H1 (cell line): ENCODE measurements at regions not wholly inside any gene's neighbourhood (a gene's known extent, or its start where the extent isn't known, plus 50 kb on each side); places are given as distances from the start of the nearest gene placed in this dataset.

Experiments
- CTCF ChIA-PET: fragments of 300-600 bp; sonication (Branson Sonifier 250); formaldehyde crosslinking; loops from one replicate; lab custom pipeline; 2021; ENCODE audit not compliant: partially characterized antibody; lab: Charles Lee
- POLR2A ChIA-PET: fragments of 300-600 bp; sonication (Branson Sonifier 250); formaldehyde crosslinking; loops from one replicate; lab custom pipeline; 2021; ENCODE audit warnings: inconsistent platforms; ENCODE audit not compliant: partially characterized antibody; lab: Charles Lee
- DNase-seq, 2 experiments: peaks; one replicate each; pipeline versions ENCODE4 v3.0.0 to v3.0.0-alpha.2; 2010 to 2022; ENCODE audit warnings: low spot score in 2 of 2, low read depth in 1 of 2, mixed read lengths in 1 of 2
- FAIRE-seq: peaks from 2 replicates; lab custom pipeline; 2011; peaks lifted over from hg19 to GRCh38; lab: Jason Lieb, UNC
- H2AFZ ChIP-seq: 2 replicates; pipeline ENCODE4 v1.8.1; 2012; ENCODE audit warnings: low read length, inconsistent platforms
- H2AK5ac ChIP-seq: 2 replicates; pipeline ENCODE4 v1.6.1; 2013; ENCODE audit warnings: low read depth, low read length
- H2BK120ac ChIP-seq: replicated peaks from 2 replicates; pipeline ENCODE3; 2013; ENCODE audit warnings: low read depth, low read length, inconsistent platforms
- H2BK12ac ChIP-seq: 2 replicates; pipeline ENCODE4 v1.6.1; 2013; ENCODE audit warnings: low read depth, low read length
- H2BK15ac ChIP-seq: 2 replicates; pipeline ENCODE4 v1.6.1; 2013; ENCODE audit warnings: low read length
- H2BK20ac ChIP-seq: 2 replicates; pipeline ENCODE4 v1.6.1; 2013; ENCODE audit warnings: low read length
- H2BK5ac ChIP-seq: 2 replicates; pipeline ENCODE4 v1.6.1; 2013; ENCODE audit warnings: low read depth, low read length
- H3K14ac ChIP-seq: 2 replicates; pipeline ENCODE4 v1.6.1; 2013; ENCODE audit warnings: inconsistent platforms; ENCODE audit not compliant: insufficient read length
- H3K18ac ChIP-seq: 2 replicates; pipeline ENCODE4 v1.6.1; 2013; ENCODE audit warnings: low read length; ENCODE audit errors: extremely low read depth
- H3K23ac ChIP-seq: 2 replicates; pipeline ENCODE4 v1.6.1; 2013; ENCODE audit warnings: inconsistent platforms; ENCODE audit not compliant: insufficient read length
- H3K23me2 ChIP-seq: 2 replicates; pipeline ENCODE4 v1.6.1; 2013; ENCODE audit warnings: low read depth, low read length
- H3K27ac ChIP-seq: 2 replicates; pipeline ENCODE4 v1.6.1; 2011; ENCODE audit warnings: low read depth, low read length, inconsistent platforms
- H3K27me3 ChIP-seq, 4 experiments: replicated peaks in 1 of 4; 1 replicate in 1 of 4; 2 replicates in 3 of 4; pipeline versions ENCODE4 v1.6.1 to v1.8.1; 2011 to 2013; ENCODE audit warnings: low read length in 3 of 4, mild to moderate bottlenecking in 3 of 4, inconsistent platforms in 2 of 4, mixed read lengths in 2 of 4, moderate library complexity in 1 of 4; ENCODE audit not compliant: control insufficient read depth in 3 of 4, insufficient read depth in 3 of 4; ENCODE audit errors: extremely low read depth in 1 of 4
- H3K36me3 ChIP-seq, 4 experiments: 2 replicates each; pipeline versions ENCODE4 v1.6.1 to v1.8.1; 2011 to 2013; ENCODE audit warnings: mild to moderate bottlenecking in 4 of 4, low read length in 3 of 4, moderate library complexity in 2 of 4, control low read depth in 1 of 4, inconsistent platforms in 1 of 4; ENCODE audit not compliant: insufficient read depth in 4 of 4, control insufficient read depth in 2 of 4
- H3K4ac ChIP-seq: replicated peaks from 2 replicates; pipeline ENCODE3; 2013; ENCODE audit warnings: low read length, low read depth, mixed read lengths, inconsistent platforms; ENCODE audit not compliant: insufficient read length
- H3K4me1 ChIP-seq, 4 experiments: replicated peaks in 1 of 4; 1 replicate in 1 of 4; 2 replicates in 3 of 4; pipeline versions ENCODE4 v1.6.1 to v1.8.1; 2011 to 2013; ENCODE audit warnings: low read length in 3 of 4, inconsistent platforms in 2 of 4, mixed read lengths in 1 of 4; ENCODE audit not compliant: insufficient read depth in 4 of 4, control insufficient read depth in 3 of 4
- H3K4me2 ChIP-seq, 2 experiments: 2 replicates each; pipeline versions ENCODE4 v1.6.1 to v1.8.1; 2011 to 2013; ENCODE audit warnings: low read depth in 2 of 2, low read length in 2 of 2, control low read depth in 1 of 2, inconsistent platforms in 1 of 2, mild to moderate bottlenecking in 1 of 2; ENCODE audit not compliant: insufficient read depth in 1 of 2
- H3K4me3 ChIP-seq, 4 experiments: fragments of 200-600, 300-600 bp in 1 of 4; sonication (generic), shearing (Covaris generic), sonication (Bioruptor Twin) in 1 of 4; 2 replicates each; pipeline versions ENCODE4 v1.5.1 to v1.8.1; 2011 to 2016; ENCODE audit warnings: low read length in 4 of 4, low read depth in 3 of 4, control low read depth in 2 of 4, inconsistent platforms in 2 of 4, mild to moderate bottlenecking in 2 of 4, mixed read lengths in 1 of 4, moderate library complexity in 1 of 4; ENCODE audit not compliant: insufficient read depth in 2 of 4; ENCODE audit errors: extremely low read depth in 1 of 4
- H3K56ac ChIP-seq: replicated peaks from 2 replicates; pipeline ENCODE3; 2013; ENCODE audit warnings: low read depth, mild to moderate bottlenecking, mixed read lengths, low read length, inconsistent platforms; ENCODE audit not compliant: insufficient read length
- H3K79me1 ChIP-seq: 2 replicates; pipeline ENCODE4 v1.6.1; 2013; ENCODE audit warnings: low read depth, low read length, control low read depth
- H3K79me2 ChIP-seq, 2 experiments: 2 replicates each; pipeline versions ENCODE4 v1.6.1 to v1.8.1; 2012 to 2013; ENCODE audit warnings: low read length in 2 of 2, mild to moderate bottlenecking in 2 of 2, inconsistent platforms in 1 of 2; ENCODE audit not compliant: insufficient read depth in 2 of 2, control insufficient read depth in 1 of 2
- H3K9ac ChIP-seq, 4 experiments: replicated peaks in 1 of 4; 1 replicate in 1 of 4; 2 replicates in 3 of 4; pipeline versions ENCODE4 v1.6.1 to v1.8.1; 2011 to 2013; ENCODE audit warnings: low read depth in 3 of 4, low read length in 3 of 4, control low read depth in 2 of 4, mild to moderate bottlenecking in 2 of 4, moderate library complexity in 2 of 4, inconsistent platforms in 1 of 4; ENCODE audit errors: extremely low read depth in 1 of 4
- H3K9me3 ChIP-seq, 2 experiments: 2 replicates each; pipeline versions ENCODE4 v1.6.1 to v1.8.1; 2012 to 2013; ENCODE audit warnings: mild to moderate bottlenecking in 2 of 2, moderate library complexity in 2 of 2, control low read depth in 1 of 2, inconsistent platforms in 1 of 2, low read depth in 1 of 2, low read length in 1 of 2, mixed read lengths in 1 of 2; ENCODE audit not compliant: insufficient read depth in 2 of 2
- H4K20me1 ChIP-seq, 2 experiments: replicated peaks in 1 of 2; 2 replicates each; pipeline versions ENCODE3 to v1.8.1; 2011 to 2013; ENCODE audit warnings: inconsistent platforms in 2 of 2, low read length in 2 of 2, mild to moderate bottlenecking in 1 of 2; ENCODE audit not compliant: insufficient read depth in 2 of 2, control insufficient read depth in 1 of 2
- H4K5ac ChIP-seq: 2 replicates; pipeline ENCODE4 v1.6.1; 2013; ENCODE audit warnings: low read length, low read depth, mixed read lengths, inconsistent platforms; ENCODE audit not compliant: insufficient read length
- H4K8ac ChIP-seq: 2 replicates; pipeline ENCODE4 v1.8.0; 2013; ENCODE audit warnings: mild to moderate bottlenecking, moderate library complexity, low read length, inconsistent platforms; ENCODE audit not compliant: insufficient read depth; ENCODE audit errors: extremely low read depth
- H4K91ac ChIP-seq: replicated peaks from 2 replicates; pipeline ENCODE3; 2013; ENCODE audit warnings: low read length, mixed read lengths, inconsistent platforms; ENCODE audit not compliant: insufficient read length
- BCL11A ChIP-seq, 2 experiments: IDR thresholded peaks; one replicate each; pipeline ENCODE4 v1.6.1; 2011; ENCODE audit warnings: low read depth in 2 of 2, low read length in 2 of 2, mild to moderate bottlenecking in 2 of 2
- HDAC2 ChIP-seq, 2 experiments: fragments of 300-600 bp in 1 of 2; sonication (generic) in 1 of 2; IDR thresholded peaks; 2 replicates each; pipeline ENCODE4 v1.6.1; 2011 to 2012; ENCODE audit warnings: low read depth in 2 of 2, low read length in 2 of 2, mild to moderate bottlenecking in 2 of 2, moderate library complexity in 2 of 2, borderline replicate concordance in 1 of 2, inconsistent platforms in 1 of 2
- NANOG ChIP-seq: IDR thresholded peaks from 2 replicates; pipeline ENCODE4 v1.6.1; 2011; ENCODE audit warnings: low read length, low read depth, mild to moderate bottlenecking, inconsistent platforms; ENCODE audit not compliant: insufficient read depth, poor library complexity, severe bottlenecking
- POLR2AphosphoS5 ChIP-seq: IDR thresholded peaks from 2 replicates; pipeline ENCODE4 v1.6.1; 2011; ENCODE audit warnings: low read depth, low read length
- SP4 ChIP-seq: IDR thresholded peaks from 2 replicates; pipeline ENCODE4 v1.6.1; 2012; ENCODE audit warnings: low read length, inconsistent platforms
- WGBS, 2 experiments: shearing (Covaris generic) in 1 of 2; methylation state at CpG; one replicate each; pipeline versions ENCODE4 v1.1.6 to v1.1.7; 2013 to 2015; ENCODE audit warnings: low lambda C conversion rate in 2 of 2, mixed read lengths in 2 of 2, inconsistent platforms in 1 of 2, low coverage in 1 of 2, missing lambda C conversion rate in 1 of 2; ENCODE audit not compliant: insufficient replicate concordance in 2 of 2, insufficient coverage in 1 of 2, insufficient read length in 1 of 2; ENCODE audit errors: extremely low coverage in 1 of 2, missing lambda C conversion rate in 1 of 2; 5-methylcytosine and 5-hydroxymethylcytosine counted together
- TF ChIP-seq, protein P1 (sequence below): IDR thresholded peaks from 2 replicates; pipeline ENCODE4 v1.6.1; 2012; ENCODE audit warnings: inconsistent platforms
- TF ChIP-seq, protein P2 (sequence below): IDR thresholded peaks from 2 replicates; pipeline ENCODE4 v1.6.1; 2011; ENCODE audit warnings: low read depth, mild to moderate bottlenecking, low read length; ENCODE audit not compliant: insufficient read depth

DNA sequence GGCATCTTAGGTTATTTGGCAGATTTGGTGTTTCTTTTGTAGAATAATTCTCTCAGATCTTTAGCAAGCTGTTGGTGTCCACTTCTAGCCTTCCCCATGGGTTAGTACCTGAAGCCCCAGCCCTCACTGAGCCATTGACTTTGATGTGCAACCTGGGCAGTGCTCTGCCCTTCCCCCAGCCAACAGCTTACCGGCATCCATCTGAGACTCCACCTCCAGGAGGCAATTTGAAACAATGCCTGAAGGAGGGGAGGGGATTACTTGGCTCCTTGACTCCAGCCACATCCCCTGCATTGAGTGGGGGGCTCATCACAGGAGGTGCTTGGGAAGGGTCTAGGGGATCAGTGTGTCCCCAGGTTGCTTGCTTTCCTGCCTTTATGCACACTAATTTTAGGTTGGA lies 114.8 kb downstream of the TRIM29 start:
- peak; percentile 52 for FAIRE-seq
- peak overlapping the region; percentile 27; the same call in 1 of the 2 replicates for H3K18ac ChIP-seq
- peak overlapping the region; percentile 61; the same call in 1 of the 2 replicates for H2BK12ac ChIP-seq
- H3K27me3 ChIP-seq = 0 out of 7 replicates have a peak, but pooled peaks cover 0 to 2% (median 0%) of the 10 kb centered on the region in 4 experiments
- H2BK15ac ChIP-seq = peak overlapping the region; percentile 54; the same call in 1 of the 2 replicates
- WGBS, 2 experiments = 16% methylated on average over 1 of the region's 1 CpG; no CpG with 5 or more reads in 1 of the 2 experiments
- H3K23ac ChIP-seq = no peak overlapping the region
- H2BK20ac ChIP-seq = no peak overlapping the region
- H4K8ac ChIP-seq = no peak overlapping the region
- no peak overlapping the region for H2AK5ac ChIP-seq
- no peak overlapping the region for H2AFZ ChIP-seq
- H3K79me1 ChIP-seq = no peaks in the 10 kb centered on the region
- H2BK120ac ChIP-seq = no peak overlapping the region
- no peaks in the 10 kb centered on the region for H3K23me2 ChIP-seq
- no peaks in the 10 kb centered on the region for H3K79me2 ChIP-seq
- H3K4ac ChIP-seq = no peak overlapping the region
- peak overlapping the region; percentile 46 to 50 for H3K4me2 ChIP-seq
- H3K9me3 ChIP-seq = no peaks in the 10 kb centered on the region
- H3K14ac ChIP-seq = no peak overlapping the region
- CTCF ChIA-PET = interaction anchor here (0.8 to 1.9 kb wide), 16 partner anchors 8 to 399 kb away, joined by 3 to 8 read pairs (median 3); no protein-coding TSS in a partner anchor
- no peak overlapping the region for H4K5ac ChIP-seq
- no peak overlapping the region for H3K27ac ChIP-seq
- no peaks in the 10 kb centered on the region for H4K20me1 ChIP-seq
- no peak for TF ChIP-seq BCL11A (IDR thresholded peaks at IDR 0.05; ENCODE audit: low read depth in 2 of 2, low read length in 2 of 2)
- TF ChIP-seq, protein P1, sequence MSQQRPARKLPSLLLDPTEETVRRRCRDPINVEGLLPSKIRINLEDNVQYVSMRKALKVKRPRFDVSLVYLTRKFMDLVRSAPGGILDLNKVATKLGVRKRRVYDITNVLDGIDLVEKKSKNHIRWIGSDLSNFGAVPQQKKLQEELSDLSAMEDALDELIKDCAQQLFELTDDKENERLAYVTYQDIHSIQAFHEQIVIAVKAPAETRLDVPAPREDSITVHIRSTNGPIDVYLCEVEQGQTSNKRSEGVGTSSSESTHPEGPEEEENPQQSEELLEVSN = no peak
- TF ChIP-seq SP4 = no peak
- no peak for TF ChIP-seq POLR2AphosphoS5
- no peak for TF ChIP-seq HDAC2 (IDR thresholded peaks at IDR 0.05; ENCODE audit: borderline replicate concordance in 1 of 2, low read depth in 2 of 2, low read length in 2 of 2)
- TF ChIP-seq NANOG = peak; percentile 3
- TF ChIP-seq, protein P2, sequence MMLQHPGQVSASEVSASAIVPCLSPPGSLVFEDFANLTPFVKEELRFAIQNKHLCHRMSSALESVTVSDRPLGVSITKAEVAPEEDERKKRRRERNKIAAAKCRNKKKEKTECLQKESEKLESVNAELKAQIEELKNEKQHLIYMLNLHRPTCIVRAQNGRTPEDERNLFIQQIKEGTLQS = no peak
- H3K4me1 ChIP-seq = peaks cover 6 to 21% (median 13%) of the 10 kb centered on the region in 4 experiments
- no peak overlapping the region for H3K56ac ChIP-seq
- no peak overlapping the region for H3K9ac ChIP-seq
- H3K36me3 ChIP-seq = no peaks in the 10 kb centered on the region
- peak in 1 of 2 experiments; percentile 49 for DNase-seq
- POLR2A ChIA-PET = interaction anchor here (0.9 to 2.6 kb wide), 4 partner anchors 10 to 33 kb away, joined by 3 to 6 read pairs (median 4); no protein-coding TSS in a partner anchor
- peak overlapping the region; percentile 75 for H4K91ac ChIP-seq
- no peak overlapping the region; the same call in 1 of the 2 replicates for H2BK5ac ChIP-seq
- peak overlapping the region in 1 of 4 experiments; percentile 5; a peak in 1 of 8 replicates for H3K4me3 ChIP-seq
